Endodermal cell (in vitro differentiated cells): ENCODE measurements at regions not wholly inside any gene's neighbourhood (a gene's known extent, or its start where the extent isn't known, plus 50 kb on each side); places are given as distances from the start of the nearest gene placed in this dataset.

Experiments
- DNase-seq: peaks from one replicate; pipeline ENCODE4 v3.0.0-alpha.2; 2017
- H3K27ac ChIP-seq: 2 replicates; pipeline ENCODE4 v1.5.1; 2013; ENCODE audit warnings: mild to moderate bottlenecking, low read depth, low read length, moderate library complexity
- H3K27me3 ChIP-seq: 2 replicates; pipeline ENCODE4 v1.6.1; 2013; ENCODE audit warnings: mild to moderate bottlenecking, low read length, moderate library complexity; ENCODE audit not compliant: insufficient read depth, control insufficient read depth, poor library complexity, severe bottlenecking
- H3K36me3 ChIP-seq: 2 replicates; pipeline ENCODE4 v1.7.0; 2013; ENCODE audit warnings: mild to moderate bottlenecking, low read length, moderate library complexity; ENCODE audit not compliant: control insufficient read depth, insufficient read depth
- H3K4me1 ChIP-seq: one replicate; pipeline ENCODE4 v1.7.0; 2013; ENCODE audit warnings: low read length; ENCODE audit not compliant: control insufficient read depth, insufficient read depth
- H3K4me3 ChIP-seq: 2 replicates; pipeline ENCODE4 v1.5.1; 2013; ENCODE audit warnings: mild to moderate bottlenecking, low read length, moderate library complexity
- H3K9ac ChIP-seq: 2 replicates; pipeline ENCODE4 v1.6.1; 2013; ENCODE audit warnings: mild to moderate bottlenecking, low read length, moderate library complexity; ENCODE audit not compliant: poor library complexity, severe bottlenecking; ENCODE audit errors: extremely low read depth
- H3K9me3 ChIP-seq: 2 replicates; pipeline ENCODE4 v1.6.1; 2013; ENCODE audit warnings: mild to moderate bottlenecking, low read length, moderate library complexity; ENCODE audit not compliant: control insufficient read depth
- H3K27ac Mint-ChIP-seq: 2 replicates; pipeline ENCODE4 v1.8.0; 2020; ENCODE audit warnings: mixed read lengths
- H3K27me3 Mint-ChIP-seq: 2 replicates; pipeline ENCODE4 v1.8.0; 2021; ENCODE audit warnings: mild to moderate bottlenecking, mixed read lengths; ENCODE audit not compliant: insufficient read depth
- H3K36me3 Mint-ChIP-seq: 2 replicates; pipeline ENCODE4 v1.8.0; 2020; ENCODE audit warnings: low read depth, mixed read lengths
- H3K4me1 Mint-ChIP-seq: 2 replicates; pipeline ENCODE4 v1.8.0; 2020; ENCODE audit warnings: mixed read lengths
- H3K4me3 Mint-ChIP-seq: 2 replicates; pipeline ENCODE4 v1.8.0; 2020; ENCODE audit warnings: mild to moderate bottlenecking, moderate library complexity, mixed read lengths
- H3K9me3 Mint-ChIP-seq: 2 replicates; pipeline ENCODE4 v1.8.0; 2020; ENCODE audit warnings: mild to moderate bottlenecking, mixed read lengths
- CTCF ChIP-seq: fragments of 200-600 bp; sonication (generic); conservative IDR thresholded peaks from 2 replicates; pipeline ENCODE4 v1.5.0; 2021; ENCODE audit warnings: antibody characterized with exemption, mild to moderate bottlenecking
- WGBS, 2 experiments: methylation state at CpG; one replicate each; pipeline versions ENCODE4 v1.1.5 to v1.1.7; 2013; ENCODE audit warnings: missing lambda C conversion rate in 2 of 2, mixed read lengths in 1 of 2; ENCODE audit not compliant: insufficient coverage in 1 of 2, insufficient read length in 1 of 2; 5-methylcytosine and 5-hydroxymethylcytosine counted together

GRCh38 chr6:134537146-134537555 lies 219.2 kb upstream of the SGK1 start:
- Histone ChIP-seq H3K4me1 (no peaks in the 10 kb centered on the region), H3K4me3 (no peak overlapping the region), H3K9me3 (no peaks in the 10 kb centered on the region), H3K27ac (no peak overlapping the region), H3K9ac (no peak overlapping the region), H3K36me3 (no peaks in the 10 kb centered on the region), H3K27me3 (no peaks in the 10 kb centered on the region)
- 86 to 100% methylated on average over 1 to 2 of the region's 2 CpGs for WGBS, 2 experiments
- no peak for DNase-seq
- H3K4me1 Mint-ChIP-seq, result no peaks in the 10 kb centered on the region
- no peaks in the 10 kb centered on the region for H3K9me3 Mint-ChIP-seq
- no peaks in the 10 kb centered on the region for H3K36me3 Mint-ChIP-seq
- no peak overlapping the region for H3K4me3 Mint-ChIP-seq
- TF ChIP-seq CTCF, result no peak
- H3K27me3 Mint-ChIP-seq, result no peaks in the 10 kb centered on the region
- no peak overlapping the region for H3K27ac Mint-ChIP-seq

- Mint-ChIP-seq H3K4me3 (no peak overlapping the region), H3K9me3 (no peaks in the 10 kb centered on the region), H3K4me1 (no peaks in the 10 kb centered on the region), H3K36me3 (no peaks in the 10 kb centered on the region), H3K27me3 (no peaks in the 10 kb centered on the region), H3K27ac (no peak overlapping the region)
- H3K9ac ChIP-seq, result no peak overlapping the region
- H3K36me3 ChIP-seq, result no peaks in the 10 kb centered on the region
- WGBS, 2 experiments, result 86 to 94% methylated on average over 1 to 2 of the region's 2 CpGs
- DNase-seq, result no peak
- H3K4me1 ChIP-seq, result no peaks in the 10 kb centered on the region
- no peak for TF ChIP-seq CTCF
- no peak overlapping the region for H3K27ac ChIP-seq
- H3K9me3 ChIP-seq, result no peaks in the 10 kb centered on the region
- no peak overlapping the region for H3K4me3 ChIP-seq
- H3K27me3 ChIP-seq, result no peaks in the 10 kb centered on the region
These were observed 217.9 kb upstream of the SGK1 start for GRCh38 chr6:134535831-134536230.

- Histone ChIP-seq H3K4me1 (no peaks in the 10 kb centered on the region), H3K9me3 (no peaks in the 10 kb centered on the region), H3K4me3 (no peak overlapping the region), H3K9ac (no peak overlapping the region), H3K36me3 (no peaks in the 10 kb centered on the region), H3K27ac (no peak overlapping the region), H3K27me3 (no peaks in the 10 kb centered on the region)
- DNase-seq, result no peak
- TF ChIP-seq CTCF, result no peak
- 94 to 96% methylated on average over 2 of the region's 2 CpGs for WGBS, 2 experiments
- Mint-ChIP-seq H3K36me3 (no peaks in the 10 kb centered on the region), H3K9me3 (no peaks in the 10 kb centered on the region), H3K4me3 (no peak overlapping the region), H3K27me3 (no peaks in the 10 kb centered on the region), H3K4me1 (no peaks in the 10 kb centered on the region), H3K27ac (no peak overlapping the region)
These were observed 216.8 kb upstream of the SGK1 start for GRCh38 chr6:134534708-134535149.
